Activated CD4-positive, alpha-beta T cell treated with anti-CD3 and anti-CD28 coated beads, Interleukin-2, Interleukin-6, amounts not matched to agents 100 ng/mL and 50 ng/mL, durations not matched to agents 16 hours and 8 hours (primary cell): ENCODE measurements at regions not wholly inside any gene's neighbourhood (a gene's known extent, or its start where the extent isn't known, plus 50 kb on each side); places are given as distances from the start of the nearest gene placed in this dataset.

ENCODE experiments used
- DNase-seq: peaks from one replicate; pipeline ENCODE4 v3.0.0-alpha.2; 2020

DNA sequence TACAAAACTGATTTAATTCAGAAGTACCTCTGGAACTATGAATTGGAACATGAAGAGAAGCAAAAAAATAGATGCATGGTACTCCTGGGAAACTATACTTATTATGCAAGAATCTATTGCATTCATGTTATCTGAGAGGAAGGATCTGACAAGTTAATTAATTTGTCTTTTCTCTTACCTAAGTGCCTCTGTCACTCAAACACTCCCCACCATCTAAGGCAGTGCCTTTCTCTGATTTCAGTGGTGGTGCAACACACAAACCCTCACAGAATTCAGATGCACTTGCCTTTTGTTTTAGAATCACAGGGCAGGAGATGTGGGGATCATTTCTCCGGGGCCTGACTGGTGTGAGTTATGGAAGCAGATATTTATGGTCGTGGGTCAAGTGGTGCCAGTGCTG is 52.5 kb upstream of the C9orf72 start:
- no peak for DNase-seq

DNA sequence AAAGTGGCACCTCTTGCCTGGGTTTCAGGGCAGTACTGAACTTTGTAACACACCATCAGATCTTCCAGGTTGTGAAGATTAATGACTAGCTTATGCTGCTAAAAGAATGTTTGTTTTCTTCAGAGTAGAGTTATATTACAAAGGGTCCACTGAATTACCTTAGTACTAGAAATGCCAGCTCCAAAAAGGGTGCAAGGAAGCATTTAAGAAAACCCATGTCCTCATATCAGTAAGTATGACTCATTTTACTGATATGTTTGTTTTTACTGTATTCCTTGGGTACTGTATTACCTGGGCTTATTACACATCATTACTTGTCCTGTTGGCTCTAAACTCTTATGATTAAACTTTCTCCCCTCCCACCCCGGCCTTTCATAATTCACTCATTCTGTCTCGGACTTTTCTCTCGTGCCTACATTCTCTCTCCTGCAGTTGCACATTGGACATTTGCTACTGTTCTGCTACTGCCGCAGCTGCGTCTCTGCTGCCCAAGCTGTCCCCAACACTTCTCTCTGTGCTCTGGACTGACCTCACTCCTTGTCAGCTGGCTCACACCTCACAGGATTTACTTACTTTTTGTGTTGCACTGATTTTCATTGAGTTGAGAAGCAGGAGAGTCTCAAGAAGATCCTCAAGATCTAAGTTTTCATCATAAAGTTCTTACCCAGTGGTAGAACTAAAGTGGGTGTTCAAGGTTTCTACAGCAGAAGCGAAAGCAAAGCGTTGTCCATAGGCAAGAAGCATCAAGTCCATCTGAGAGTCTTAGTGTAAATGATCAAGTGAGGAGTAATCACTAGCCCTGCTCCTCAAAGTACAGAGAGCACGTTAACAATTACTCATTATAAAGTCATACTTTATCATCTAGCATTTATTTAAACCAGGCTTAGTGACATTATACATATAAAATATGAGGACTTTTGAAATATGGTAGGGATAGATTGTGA is 53.2 kb upstream of the C9orf72 start:
- no peak for DNase-seq

DNA sequence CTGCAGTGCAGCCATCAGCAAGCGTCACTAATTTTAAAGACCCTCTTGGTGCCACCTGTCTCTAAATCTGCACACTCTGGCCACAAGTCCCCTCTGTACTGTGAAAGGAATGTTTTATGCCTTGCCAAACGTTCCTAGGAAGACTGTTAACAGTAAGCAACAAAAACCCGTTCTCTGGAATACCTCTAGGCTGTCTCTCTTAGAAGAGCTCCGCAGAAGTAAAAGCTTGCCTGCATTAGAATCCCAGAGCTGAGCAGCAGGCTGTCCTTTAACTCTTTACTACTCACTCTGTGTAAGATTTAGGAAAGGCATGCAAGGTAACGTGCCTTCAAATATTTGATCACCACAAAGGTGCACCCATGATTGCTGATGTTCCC is 53.9 kb upstream of the C9orf72 start:
- DNase-seq, result no peak

DNA sequence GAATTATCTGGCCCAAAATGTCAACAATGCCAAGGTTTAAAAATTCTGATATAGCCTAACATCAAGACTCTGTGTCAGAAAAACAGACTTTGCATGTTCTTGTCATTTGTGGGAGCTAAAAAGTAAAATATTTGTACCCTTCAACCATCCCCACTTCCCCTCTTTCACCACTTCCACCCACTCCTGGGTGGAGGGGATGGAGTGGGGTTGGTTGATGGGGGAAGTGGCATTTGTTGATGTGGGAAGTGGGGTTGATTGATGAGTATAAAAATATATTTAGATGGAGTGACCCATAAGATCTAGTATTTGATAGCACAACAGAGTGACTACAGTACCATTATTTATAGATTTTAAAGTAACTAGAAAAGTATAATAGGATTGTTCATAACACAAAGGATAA is 55.0 kb upstream of the C9orf72 start:
- DNase-seq, result no peak

DNA sequence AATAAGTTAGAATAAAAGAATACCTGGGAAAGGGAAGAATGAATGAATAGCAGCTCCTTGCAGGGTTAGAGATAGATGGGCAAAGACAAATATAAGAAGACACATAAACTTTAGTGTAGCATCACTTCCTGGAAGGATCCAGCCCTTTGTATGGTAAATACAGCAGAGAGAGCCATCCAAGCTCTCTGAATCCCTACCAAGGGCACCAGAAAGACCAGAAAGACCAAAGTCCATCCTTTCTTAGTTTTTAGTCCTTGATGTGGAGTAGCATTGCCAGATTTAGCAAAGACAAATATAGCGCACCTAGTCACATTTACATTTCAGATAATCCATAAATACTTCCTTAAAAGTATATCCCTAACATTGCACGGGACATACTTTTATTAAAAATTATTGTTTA is 56.1 kb upstream of the C9orf72 start:
- no peak for DNase-seq

DNA sequence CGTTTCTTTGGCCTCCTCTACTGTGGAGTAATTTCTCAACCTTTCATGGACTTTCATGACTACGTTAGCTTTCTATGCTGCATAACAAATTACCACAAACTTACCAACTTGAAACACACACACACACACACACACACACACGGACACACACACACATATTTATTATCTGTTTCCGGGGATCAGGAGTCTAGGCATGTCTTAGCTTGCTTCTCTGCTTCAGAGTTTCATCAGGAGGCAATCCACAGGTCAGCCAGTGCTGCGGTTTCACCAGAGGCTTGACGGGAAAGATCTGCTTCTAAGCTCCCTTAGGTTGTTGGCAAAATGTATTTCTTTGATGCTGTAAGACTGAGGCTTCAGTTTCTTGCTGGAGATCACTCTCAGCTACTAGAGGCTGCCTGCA is 59.0 kb upstream of the C9orf72 start:
- DNase-seq, result no peak

DNA sequence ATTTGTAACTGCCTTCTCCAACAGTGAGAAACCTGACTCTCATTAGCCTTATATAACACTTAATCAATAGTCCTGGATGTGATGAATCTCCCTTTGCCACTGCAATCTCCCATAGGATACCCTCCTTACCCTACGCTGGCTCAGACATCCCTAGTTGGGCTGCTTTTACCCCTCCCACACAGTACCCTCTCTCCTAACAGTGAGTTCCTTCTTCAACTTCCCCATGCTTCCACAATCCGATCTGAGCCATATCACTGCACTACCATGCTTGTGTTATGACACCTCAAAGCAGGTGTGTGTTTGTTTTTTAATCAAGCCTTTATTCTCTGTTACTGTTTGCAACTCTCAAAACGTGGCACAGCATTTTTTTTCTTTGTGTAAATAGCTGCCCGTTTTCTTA is 60.5 kb upstream of the C9orf72 start:
- DNase-seq, result no peak

DNA sequence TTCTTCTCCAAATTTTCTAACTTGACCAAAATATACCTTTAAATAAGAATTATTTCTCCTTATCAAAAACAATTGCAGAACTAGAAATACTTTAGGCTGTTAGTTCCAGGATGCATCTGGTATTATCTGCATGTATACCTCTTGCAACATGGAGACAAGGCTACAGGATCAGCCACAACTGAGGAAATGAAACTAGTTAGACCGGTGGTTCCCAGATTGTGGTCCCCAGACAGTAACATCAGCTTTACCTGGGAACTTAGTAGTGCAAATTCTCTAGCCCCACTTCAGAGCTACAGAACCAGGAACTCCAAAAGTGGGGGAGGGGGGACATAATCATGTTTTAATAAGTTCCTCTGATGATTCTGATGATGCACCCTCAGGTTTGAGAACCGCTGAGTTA is 61.6 kb upstream of the C9orf72 start:
- no peak for DNase-seq

DNA sequence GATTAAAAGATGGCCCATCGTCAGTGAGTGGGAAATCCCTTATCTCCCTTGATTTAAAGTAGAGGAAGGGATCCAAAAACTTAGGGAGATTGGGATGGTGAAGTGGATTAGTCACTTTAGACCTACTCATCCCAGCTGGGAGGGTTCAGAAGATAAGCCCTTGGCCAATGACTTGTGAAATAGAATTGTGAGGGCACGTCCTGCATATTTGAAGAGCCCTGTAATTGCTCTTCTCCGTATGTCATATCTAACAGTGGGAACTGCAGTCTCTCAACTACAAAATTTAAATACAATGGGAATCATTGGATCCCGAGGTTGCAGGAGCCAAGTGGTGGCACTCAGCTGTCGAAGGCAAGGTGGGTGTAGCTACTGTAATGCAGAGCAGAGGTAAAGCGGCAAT is 65.4 kb upstream of the C9orf72 start:
- no peak for DNase-seq

DNA sequence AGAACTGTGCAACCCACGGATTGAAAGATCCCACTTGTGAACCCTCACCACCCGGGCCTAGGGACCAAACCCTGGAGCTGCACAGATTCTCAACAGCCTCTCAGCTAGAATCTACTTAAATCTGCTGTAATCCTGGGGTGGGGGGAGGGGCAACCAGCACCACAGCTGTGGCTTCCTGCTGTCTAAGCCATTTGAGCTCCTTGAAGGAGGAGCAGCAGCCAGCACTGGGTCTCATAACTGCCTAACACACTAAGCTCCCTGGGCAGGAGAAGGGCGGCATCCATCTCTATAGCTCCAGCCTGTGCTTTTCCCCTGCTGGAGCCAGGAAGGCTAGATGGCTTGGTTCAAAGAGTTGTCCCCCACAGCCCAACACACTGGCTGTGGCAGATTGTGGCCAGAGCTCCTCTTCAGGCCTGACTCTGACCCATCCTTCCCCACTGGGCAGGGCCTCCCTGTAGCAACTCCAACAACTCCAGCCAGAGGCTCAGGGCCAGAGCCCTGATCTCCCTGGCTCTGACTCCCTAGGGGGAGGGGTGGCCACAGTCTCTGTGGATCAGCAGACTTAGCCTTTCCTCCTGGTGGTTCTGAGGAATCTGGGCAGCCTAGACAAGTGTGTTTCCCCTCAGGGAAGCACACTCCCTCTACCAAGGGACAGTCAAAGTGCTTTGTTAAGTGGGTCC is 72.0 kb upstream of the C9orf72 start:
- no peak for DNase-seq

DNA sequence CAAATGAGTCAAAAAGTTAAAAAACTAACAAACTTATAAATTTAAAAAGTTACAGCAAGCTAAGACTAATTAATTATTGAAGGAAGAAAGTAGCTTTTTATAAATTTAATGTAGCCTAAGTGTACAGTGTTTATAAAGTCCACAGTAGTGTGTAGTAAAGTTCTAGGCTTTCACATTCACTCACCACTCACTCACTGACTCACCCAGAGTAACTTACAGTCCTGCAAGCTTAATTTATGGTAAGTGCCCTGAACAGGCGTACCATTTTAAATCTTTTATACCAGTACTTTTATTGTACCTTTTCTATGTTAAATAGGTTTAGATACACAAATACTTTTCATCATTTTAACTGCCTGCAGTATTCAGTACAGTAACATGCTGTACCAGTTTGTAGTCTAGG is 80.0 kb upstream of the C9orf72 start:
- no peak for DNase-seq

DNA sequence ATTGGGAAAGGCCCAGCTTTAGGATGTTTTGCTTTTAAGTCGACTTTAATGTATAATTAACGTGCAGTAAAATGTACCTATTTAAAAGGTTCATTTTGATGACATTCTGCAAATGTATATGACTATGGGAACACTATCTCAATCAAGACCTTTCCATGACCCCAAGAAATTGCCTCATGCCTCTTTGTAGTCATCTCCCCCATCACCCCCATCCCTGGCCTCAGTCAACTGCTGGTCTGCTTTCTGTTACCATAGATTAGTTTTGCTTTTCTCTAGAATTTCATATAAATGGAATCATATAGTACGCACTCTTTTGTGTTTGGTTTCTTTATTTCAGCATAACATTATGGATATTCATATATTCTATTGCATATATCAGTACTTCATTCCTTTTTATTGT is 80.7 kb upstream of the C9orf72 start:
- DNase-seq, result no peak

DNA sequence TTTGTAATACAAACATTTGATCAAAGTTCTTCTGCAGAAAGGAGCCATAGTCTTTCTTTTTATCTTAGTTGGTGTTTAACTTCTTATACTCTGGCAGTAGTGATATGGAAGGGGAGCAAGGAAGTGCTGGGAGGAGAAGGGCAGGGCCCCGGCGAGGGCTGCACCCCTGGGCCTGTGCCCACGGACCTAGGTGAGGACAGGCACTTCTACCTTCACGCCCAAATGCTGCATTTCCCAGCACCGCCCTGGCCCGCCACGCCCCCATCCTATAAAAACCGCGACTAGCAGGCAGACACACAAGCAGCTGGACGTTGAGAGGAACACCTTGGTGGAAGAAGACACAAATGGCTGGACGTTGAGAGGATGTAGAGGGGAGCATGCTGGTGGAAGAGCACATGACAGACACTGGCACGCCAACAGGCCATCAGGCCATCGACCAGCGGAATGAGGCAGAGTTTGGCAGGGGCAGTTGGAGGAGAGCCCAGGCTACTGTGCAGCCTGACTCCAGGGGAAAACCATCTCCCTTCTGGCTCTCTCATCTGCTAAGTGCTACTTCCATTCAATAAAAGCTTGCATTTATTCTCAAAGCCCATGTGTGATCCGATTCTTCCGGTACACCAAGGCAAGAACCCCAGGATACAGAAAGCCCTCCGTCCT is 81.5 kb upstream of the C9orf72 start:
- no peak for DNase-seq

DNA sequence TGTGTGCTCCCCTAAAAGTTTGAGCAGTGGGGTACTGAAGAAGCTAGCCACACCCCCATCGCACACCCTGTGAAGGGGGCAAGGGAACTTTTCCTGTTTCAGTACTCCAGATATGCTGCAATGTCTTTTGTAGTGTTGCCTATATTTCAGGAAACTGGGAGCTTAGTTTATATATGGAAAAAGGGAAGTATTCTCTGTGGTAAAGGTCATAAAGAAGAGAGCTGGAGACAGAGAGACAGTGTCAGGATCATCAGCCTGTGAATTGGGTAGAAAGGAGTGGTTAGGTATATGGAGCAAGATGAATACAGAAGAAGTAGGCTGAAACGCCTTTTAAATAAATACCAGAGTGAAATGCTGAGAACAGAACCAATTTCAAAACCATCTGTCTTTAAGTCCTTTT is 82.2 kb upstream of the C9orf72 start:
- no peak for DNase-seq

DNA sequence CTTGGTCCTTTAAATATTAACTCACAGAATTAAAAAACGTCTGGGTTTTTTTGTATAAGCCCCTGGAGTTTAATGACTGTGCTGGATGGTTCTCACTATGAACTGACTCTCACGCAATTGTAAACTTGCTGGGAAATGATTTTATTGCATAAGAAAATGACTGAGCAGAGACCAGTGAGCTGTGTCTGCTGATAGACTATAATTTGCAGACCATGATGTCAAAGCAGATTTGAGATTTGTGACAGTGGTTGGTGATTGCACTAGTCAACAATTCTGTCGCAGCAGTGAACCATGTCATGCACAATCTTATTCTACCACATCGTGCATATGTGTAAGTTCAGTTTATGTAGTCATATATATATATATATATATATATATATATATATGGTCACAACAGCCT is 85.7 kb upstream of the C9orf72 start:
- no peak for DNase-seq

DNA sequence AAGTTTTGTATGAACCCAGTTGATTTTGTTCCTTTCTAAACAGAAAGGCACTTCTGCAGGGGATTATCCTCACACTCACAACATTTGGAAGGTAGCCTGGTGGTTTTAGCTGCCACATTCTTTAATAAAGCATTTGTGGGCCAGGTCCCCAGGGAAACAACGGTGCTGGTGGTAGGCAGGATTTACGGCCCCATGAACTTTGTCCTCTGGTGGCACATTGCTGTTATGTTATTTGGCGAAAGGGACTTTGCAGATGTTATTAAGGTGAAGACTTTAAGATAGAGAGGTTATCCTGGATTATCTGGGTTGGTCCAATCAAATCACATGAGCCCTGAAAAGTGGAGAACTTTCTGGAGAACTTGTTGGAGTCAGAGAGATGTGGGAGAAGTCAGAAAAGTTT is 86.3 kb upstream of the C9orf72 start:
- no peak for DNase-seq

DNA sequence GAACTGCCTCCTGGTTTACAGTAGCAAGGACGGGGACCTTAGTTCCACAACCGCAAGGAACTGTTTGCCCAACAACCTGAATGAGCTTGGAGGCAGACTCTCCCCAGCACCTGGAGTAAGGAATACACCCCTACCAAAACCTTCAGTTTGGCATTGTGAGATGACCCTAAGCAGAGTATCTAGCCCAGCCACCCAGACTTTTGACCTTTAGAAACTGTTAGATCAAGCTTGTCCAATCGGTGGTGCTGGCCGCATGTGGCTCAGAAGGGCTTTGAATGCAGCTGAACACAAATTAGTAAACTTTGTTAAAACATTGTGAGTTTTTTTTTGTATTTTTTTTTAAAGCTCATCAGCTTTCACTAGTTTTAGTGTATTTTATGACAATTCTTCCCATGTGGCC is 86.9 kb upstream of the C9orf72 start:
- DNase-seq, result no peak

DNA sequence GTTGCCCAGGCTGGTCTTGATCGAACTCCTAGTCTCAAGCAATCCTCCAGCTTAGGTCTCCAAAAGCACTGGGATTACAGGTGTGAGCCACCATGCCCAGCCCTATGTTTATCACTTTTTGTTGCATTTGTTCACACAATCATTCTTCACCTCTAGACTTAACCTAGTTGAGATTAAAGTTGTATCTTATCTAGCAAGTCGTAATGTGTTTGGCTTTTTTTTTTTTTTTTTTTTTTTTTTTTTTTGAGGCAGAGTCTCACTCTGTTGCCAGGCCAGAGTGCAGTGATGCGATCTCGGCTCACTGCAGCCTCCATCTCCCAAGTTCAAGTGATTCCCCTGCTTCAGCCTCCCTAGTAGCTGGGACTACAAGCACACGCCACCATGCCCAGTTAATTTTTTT is 90.2 kb upstream of the C9orf72 start:
- DNase-seq, result no peak

DNA sequence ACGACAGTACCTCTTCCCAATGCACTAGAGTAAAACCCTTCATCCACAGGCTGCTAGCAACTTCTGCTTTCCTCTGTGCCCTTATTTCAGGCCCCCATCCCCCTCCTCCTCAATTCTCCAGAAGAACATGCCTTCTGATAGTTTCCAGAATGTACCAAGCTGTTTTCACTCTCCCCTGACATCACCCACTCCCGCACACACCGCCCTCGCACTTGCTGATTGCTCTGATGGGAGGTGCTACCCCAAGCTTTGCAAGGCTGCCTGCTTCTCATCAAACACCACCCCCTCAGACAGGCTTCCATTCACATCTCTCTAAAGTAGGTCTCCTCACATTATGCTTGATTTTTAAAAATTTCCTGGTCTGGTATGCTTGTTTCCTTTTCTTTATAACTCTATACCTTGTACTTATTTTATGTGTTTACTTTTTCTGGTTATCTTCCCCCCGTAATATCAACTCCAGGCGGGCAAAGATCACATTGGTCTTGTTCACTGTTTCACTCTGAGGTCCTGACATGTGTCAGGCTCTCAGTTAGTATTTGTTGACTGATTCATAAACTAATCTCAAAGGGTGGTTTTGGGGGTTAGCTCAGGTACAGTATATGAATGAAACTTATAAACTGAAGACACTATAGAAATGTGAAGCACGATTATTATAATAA is 91.0 kb upstream of the C9orf72 start:
- no peak for DNase-seq

DNA sequence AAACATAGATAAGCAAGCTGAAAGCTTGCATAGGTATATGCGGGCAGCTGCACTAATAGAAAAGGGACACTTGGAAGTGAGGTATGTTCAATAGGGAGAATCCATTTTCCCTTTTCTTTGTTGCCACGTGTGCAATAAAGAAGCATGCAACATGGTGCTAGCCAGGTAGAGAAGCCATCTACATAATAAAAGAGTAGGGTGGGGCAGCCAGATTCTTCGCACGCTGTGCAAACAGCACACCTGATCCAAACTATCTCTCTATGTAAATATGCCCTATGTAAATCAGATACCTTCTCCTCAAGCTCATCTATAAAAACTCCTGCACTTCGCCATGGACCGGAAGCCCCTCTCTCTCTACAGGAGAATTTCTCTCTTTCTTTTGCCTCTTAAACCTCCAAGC is 91.9 kb upstream of the C9orf72 start:
- DNase-seq, result no peak

DNA sequence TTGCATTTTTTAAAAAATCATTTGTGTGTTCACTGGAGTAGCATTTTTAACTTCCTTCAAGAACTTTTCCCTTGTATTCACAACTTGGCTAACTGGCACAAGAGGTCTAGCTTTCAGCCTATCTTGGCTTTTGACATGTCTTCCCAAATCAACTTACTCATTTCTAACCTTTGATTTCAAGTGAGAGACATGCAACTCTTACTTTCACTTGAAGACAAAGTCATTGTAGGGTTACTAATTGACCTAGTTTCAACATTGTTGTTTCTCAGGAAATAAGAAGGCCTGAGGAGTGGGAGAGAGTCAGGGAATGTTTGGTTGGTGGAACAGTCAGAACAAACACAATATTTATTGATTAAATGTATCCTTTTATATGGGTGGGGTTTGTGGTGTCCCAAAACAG is 95.0 kb upstream of the C9orf72 start:
- DNase-seq, result no peak

DNA sequence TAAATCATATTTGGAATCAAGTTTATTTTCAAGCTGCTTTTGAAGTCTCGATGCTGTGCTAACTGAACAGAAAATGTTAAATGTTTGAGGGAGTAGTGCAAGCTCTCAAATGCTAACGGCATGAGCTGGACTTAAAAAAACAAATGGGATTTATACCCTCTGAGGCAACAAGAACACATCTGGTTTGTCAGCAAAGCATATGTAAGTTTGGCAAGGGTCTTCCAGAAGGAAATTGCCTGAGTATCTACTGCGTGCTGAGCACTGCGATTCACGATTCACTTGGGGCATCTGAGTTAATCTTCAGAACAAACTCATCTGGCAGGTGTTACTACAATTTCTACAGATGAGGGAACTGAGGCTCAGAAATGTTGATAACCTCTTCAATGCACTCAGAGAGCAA is 98.4 kb upstream of the C9orf72 start:
- no peak for DNase-seq

DNA sequence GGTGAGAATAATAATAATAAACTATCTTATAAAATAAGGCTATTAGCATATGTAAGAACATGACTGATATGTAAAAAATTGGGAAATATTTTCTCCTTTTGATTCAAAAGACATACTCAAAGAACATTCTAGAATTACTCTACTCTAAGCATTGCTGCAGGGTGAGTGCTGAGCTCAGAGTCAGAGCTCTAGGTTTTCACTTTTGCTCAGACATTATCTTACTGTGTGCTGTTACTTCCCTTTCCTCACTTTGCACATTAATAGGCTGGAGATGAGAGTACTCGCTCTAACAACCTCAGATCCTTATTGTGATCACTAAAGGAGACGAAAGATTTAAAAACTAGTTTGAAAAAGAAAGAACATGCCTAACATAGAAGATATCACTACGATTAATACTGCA is 99.4 kb upstream of the C9orf72 start:
- DNase-seq, result no peak

DNA sequence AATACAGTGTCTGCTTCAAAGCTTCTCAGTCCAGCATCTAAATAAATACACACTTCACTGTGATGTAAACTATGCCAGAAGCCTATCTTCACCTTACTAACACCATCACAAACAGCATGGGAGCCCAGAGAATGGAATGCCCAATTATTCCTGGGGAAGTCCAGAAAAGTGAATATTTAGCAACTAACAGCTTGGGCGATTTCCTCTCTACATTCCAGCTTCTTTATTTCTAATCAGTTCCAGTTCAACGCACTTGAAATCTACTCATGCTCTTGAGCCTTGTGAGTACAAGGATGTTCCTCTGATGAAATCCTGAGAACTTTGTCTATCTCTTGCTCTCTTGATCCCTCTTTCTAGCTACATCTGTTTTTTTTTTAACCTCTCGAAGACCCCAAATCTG is 100.4 kb upstream of the C9orf72 start:
- no peak for DNase-seq
